GM18861 (cell line): ENCODE measurements at regions not wholly inside any gene's neighbourhood (a gene's known extent, or its start where the extent isn't known, plus 50 kb on each side); places are given as distances from the start of the nearest gene placed in this dataset.
"Not testable (repeated sequence)": the region's sequence is repeated elsewhere in the genome, so short reads cannot be mapped to it uniquely, and the experiment has no call there.

ENCODE experiments used
- ATAC-seq: cut with Tn5 transposase; IDR thresholded peaks from one replicate; pipeline ENCODE4 v1.9.1; 2021; ENCODE audit not compliant: unreplicated experiment

- ATAC-seq: no peak
Measured at GRCh38 chr21:27814226-27814625, 847.3 kb upstream of the ADAMTS5 start.

- no peak for ATAC-seq
Measured at GRCh38 chr21:27813750-27814149, 846.9 kb upstream of the ADAMTS5 start.

DNA sequence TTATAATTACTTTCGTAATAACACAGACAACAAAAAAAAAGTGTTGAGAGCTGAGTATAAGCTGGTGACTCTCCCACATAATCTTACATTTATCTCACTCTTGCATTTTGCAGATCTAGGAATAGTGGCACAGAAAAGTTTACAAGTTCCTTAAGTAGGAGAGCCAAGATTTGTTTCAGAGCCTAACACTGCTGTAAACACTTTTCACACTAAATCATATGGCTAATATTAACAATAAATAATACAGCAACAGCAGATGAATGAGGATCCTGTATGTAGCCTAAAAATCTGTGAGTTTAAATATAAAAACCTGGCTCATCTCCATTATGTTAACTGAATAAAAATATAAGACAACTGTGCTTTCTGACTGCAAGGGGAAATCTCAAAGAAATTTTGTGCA lies 846.5 kb upstream of the ADAMTS5 start:
- ATAC-seq: no peak

DNA sequence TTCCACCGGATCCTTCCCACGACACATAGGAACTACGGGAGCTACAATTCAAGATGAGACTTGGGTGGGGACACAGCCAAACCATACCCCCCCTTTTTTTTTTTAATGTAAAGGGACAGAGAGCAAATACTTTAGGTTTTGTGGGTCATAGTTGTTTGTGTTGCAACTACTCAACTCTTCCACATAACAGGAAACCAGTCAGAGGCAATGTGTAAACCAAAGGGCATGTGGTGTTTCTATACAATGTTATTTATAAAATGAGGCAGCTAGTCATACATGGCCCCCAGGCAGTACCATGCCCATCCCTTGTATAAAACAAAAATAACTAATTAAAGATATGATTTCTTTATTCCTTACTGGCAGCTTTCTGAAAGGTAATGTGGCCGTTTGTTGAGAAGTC lies 845.4 kb upstream of the ADAMTS5 start:
- no peak for ATAC-seq

- ATAC-seq: no peak
Measured at GRCh38 chr21:27808923-27809322, 842.0 kb upstream of the ADAMTS5 start.

- no peak for ATAC-seq
Measured at GRCh38 chr21:27807596-27807995, 840.7 kb upstream of the ADAMTS5 start.

- ATAC-seq: no peak
Measured at GRCh38 chr21:27806281-27806680, 839.4 kb upstream of the ADAMTS5 start.

DNA sequence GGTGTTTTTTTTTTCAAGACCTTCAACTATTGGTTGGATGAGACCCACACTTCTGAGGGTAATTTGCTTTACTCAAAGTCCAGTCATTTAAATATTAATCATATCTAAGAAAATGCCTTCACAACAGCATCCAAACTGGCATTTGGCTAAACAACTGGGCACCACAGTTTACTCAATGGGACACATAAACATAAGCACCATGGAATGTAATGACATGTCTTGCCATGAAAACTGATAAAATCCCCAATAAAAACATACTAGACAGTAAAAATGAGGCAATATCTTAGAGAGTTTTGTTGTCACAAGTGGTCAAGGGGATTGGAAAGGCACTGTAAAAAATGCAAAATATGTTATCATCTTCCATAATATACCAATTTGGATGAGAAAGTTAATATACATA lies 838.8 kb upstream of the ADAMTS5 start:
- no peak for ATAC-seq

- ATAC-seq: no peak
Measured at GRCh38 chr21:27804515-27804914, 837.6 kb upstream of the ADAMTS5 start.

GRCh38 chr21:27803571-27803970 lies 836.7 kb upstream of the ADAMTS5 start:
- no peak for ATAC-seq

GRCh38 chr21:27802816-27803475 lies 836.1 kb upstream of the ADAMTS5 start:
- ATAC-seq: no peak

- ATAC-seq: no peak
Measured at GRCh38 chr21:27799861-27800260, 833.0 kb upstream of the ADAMTS5 start.

DNA sequence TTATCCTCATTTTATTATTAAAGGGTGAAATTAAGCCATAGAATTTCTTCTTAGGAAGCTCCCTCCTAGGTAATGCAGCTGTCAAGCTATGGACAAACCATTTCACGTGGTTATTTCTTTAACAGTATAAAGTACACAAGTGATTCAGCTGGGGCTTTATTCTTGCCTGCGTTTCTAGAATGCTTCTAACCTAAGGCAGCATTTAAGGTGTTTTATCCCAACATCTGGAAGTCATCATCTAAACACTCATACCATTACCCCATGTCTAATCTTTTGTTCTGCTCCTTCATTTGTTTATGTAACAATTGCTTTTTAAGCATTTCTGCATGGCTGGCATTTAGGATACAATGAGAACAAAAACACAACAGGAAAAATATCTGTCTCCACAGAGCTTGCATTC lies 829.2 kb upstream of the ADAMTS5 start:
- no peak for ATAC-seq

DNA sequence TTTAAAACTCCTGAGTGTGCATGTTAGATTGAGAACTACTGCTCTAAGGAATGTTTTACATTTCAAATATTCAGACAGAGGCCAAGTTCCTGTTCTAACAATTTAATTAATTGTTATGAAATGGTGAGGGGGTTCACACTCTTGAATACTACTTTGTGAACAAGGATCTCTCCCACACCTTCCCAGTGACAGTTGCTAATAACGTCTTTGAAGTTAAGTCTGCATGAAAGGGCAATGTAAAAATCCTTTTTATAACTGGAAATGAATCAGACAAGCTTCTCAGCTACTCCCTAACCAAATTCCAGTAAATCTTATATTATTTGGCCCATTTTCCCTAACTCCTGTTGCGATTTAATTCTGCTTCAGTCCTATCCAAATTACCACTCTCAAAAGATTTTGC lies 828.5 kb upstream of the ADAMTS5 start:
- ATAC-seq: no peak

- no peak for ATAC-seq
Measured at GRCh38 chr21:27793901-27794300, 827.0 kb upstream of the ADAMTS5 start.

GRCh38 chr21:27787046-27787445 lies 820.2 kb upstream of the ADAMTS5 start:
- ATAC-seq: no peak

- ATAC-seq: no peak
Measured at GRCh38 chr21:27779606-27780005, 812.7 kb upstream of the ADAMTS5 start.

- ATAC-seq: no peak
Measured at GRCh38 chr21:27776925-27777553, 810.2 kb upstream of the ADAMTS5 start.

- ATAC-seq: no peak
Measured at GRCh38 chr21:27772816-27773215, 805.9 kb upstream of the ADAMTS5 start.

DNA sequence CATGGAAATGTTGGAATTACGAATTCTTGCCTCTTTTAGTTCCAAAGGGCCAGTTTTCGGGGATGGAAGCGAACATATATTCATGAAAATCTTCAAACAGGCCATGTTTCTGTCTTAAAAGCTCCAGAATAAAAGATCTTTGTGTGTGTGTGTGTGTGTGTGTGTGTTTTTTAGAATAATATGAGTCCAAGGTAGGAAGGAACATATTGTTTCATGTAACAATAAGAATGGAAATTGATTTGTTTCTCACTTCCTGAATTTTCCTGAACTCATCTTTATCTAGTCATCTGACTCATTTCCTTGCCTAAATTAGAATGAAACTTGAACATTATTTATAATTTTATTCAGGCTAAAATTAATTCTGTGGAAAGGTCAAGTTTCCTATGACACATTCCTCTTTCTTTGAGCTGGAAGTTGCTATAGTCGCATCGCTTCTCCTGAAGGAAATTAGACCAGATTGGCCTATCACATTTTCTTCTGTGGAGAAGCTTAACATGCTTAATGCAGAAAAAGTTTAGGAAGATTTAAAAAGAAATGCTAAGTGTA lies 805.1 kb upstream of the ADAMTS5 start:
- ATAC-seq: no peak

GRCh38 chr21:27769763-27770162 lies 802.9 kb upstream of the ADAMTS5 start:
- no peak for ATAC-seq

- ATAC-seq: not testable (repeated sequence)
Measured at GRCh38 chr21:27768046-27768637, 801.3 kb upstream of the ADAMTS5 start.
